ENCODE measurements at regions not wholly inside any gene's neighbourhood (a gene's known extent, or its start where the extent isn't known, plus 50 kb on each side); places are given as distances from the start of the nearest gene placed in this dataset.
"Not testable (repeated sequence)": the region's sequence is repeated elsewhere in the genome, so short reads cannot be mapped to it uniquely, and the experiment has no call there.

- intact Hi-C loops (cut with DNase I) = loop anchor here (5.0 kb wide), 1 partner anchor 119 kb away; no protein-coding TSS in a partner anchor
- peak in 1 of 2 donors; percentile 40 for DNase-seq
- H3K27me3 ChIP-seq (ENCODE audit: insufficient read depth in 3 of 3, low read length in 2 of 3); H3K4me1 ChIP-seq; H3K9me3 ChIP-seq; H3K27ac ChIP-seq; ATAC-seq; H3K36me3 ChIP-seq (ENCODE audit: insufficient read depth in 1 of 2, low read depth in 1 of 2); H3K4me3 ChIP-seq: not testable (repeated sequence)
- WGBS, 3 donors = 59 to 75% (median 67%) methylated on average over 9 to 12 of the region's 12 CpGs
Observed at GRCh38 chr14:105705862-105706700, 179.7 kb downstream of the TMEM121 start.

- not testable (repeated sequence) for DNase-seq; H3K36me3 ChIP-seq (ENCODE audit: insufficient read depth in 1 of 2, low read depth in 1 of 2); H3K4me1 ChIP-seq; H3K4me3 ChIP-seq; ATAC-seq; H3K27ac ChIP-seq; H3K27me3 ChIP-seq (ENCODE audit: insufficient read depth in 3 of 3, low read length in 2 of 3); H3K9me3 ChIP-seq
- 36 to 75% (median 73%) methylated on average over 2 to 5 of the region's 8 CpGs for WGBS, 3 donors
- intact Hi-C loops (cut with DNase I) = loop anchor here (5.0 kb wide), 1 partner anchor 119 kb away; no protein-coding TSS in a partner anchor
Observed at GRCh38 chr14:105706701-105707019, 180.3 kb downstream of the TMEM121 start.

DNA sequence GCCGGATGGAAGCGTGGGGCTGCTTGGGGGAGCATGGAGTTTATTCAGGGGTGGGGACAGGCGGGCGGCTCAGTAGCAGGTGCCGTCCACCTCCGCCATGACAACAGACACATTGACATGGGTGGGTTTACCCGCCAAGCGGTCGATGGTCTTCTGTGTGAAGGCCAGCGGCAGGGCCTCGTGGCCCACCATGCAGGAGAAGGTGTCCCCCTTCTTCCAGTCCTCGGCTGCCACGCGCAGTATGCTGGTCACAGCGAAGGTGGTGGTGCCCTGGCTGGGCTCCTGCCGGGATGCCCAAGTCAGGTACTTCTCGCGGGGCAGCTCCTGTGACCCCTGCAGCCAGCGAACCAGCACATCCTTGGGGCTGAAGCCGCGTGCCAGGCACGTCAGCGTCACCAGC is 180.7 kb downstream of the TMEM121 start:
- H3K27me3 ChIP-seq (ENCODE audit: insufficient read depth in 3 of 3, low read length in 2 of 3); H3K9me3 ChIP-seq; H3K36me3 ChIP-seq (ENCODE audit: insufficient read depth in 1 of 2, low read depth in 1 of 2); ATAC-seq; H3K4me1 ChIP-seq; H3K27ac ChIP-seq; H3K4me3 ChIP-seq: not testable (repeated sequence)
- peak in 1 of 2 donors; percentile 48 for DNase-seq
- intact Hi-C loops (cut with DNase I) = loop anchor here (5.0 kb wide), 1 partner anchor 120 kb away; no protein-coding TSS in a partner anchor
- 91 to 93% (median 92%) methylated on average over 17 to 23 of the region's 23 CpGs for WGBS, 3 donors

GRCh38 chr14:105707723-105708151 is 181.4 kb downstream of the TMEM121 start:
- not testable (repeated sequence) for H3K27ac ChIP-seq; H3K27me3 ChIP-seq (ENCODE audit: insufficient read depth in 3 of 3, low read length in 2 of 3); ATAC-seq; H3K4me1 ChIP-seq; H3K36me3 ChIP-seq (ENCODE audit: insufficient read depth in 1 of 2, low read depth in 1 of 2); H3K9me3 ChIP-seq; H3K4me3 ChIP-seq
- WGBS, 3 donors = 88 to 89% (median 88%) methylated on average over 18 of the region's 18 CpGs
- DNase-seq = peak in 1 of 2 donors; percentile 26
- intact Hi-C loops (cut with DNase I) = loop anchor here (5.0 kb wide), 1 partner anchor 120 kb away; no protein-coding TSS in a partner anchor

GRCh38 chr14:105708251-105709134 is 182.1 kb downstream of the TMEM121 start:
- not testable (repeated sequence) for ATAC-seq, DNase-seq
- intact Hi-C loops (cut with DNase I) = loop anchor here (5.0 kb wide), 1 partner anchor 121 kb away; no protein-coding TSS in a partner anchor

DNA sequence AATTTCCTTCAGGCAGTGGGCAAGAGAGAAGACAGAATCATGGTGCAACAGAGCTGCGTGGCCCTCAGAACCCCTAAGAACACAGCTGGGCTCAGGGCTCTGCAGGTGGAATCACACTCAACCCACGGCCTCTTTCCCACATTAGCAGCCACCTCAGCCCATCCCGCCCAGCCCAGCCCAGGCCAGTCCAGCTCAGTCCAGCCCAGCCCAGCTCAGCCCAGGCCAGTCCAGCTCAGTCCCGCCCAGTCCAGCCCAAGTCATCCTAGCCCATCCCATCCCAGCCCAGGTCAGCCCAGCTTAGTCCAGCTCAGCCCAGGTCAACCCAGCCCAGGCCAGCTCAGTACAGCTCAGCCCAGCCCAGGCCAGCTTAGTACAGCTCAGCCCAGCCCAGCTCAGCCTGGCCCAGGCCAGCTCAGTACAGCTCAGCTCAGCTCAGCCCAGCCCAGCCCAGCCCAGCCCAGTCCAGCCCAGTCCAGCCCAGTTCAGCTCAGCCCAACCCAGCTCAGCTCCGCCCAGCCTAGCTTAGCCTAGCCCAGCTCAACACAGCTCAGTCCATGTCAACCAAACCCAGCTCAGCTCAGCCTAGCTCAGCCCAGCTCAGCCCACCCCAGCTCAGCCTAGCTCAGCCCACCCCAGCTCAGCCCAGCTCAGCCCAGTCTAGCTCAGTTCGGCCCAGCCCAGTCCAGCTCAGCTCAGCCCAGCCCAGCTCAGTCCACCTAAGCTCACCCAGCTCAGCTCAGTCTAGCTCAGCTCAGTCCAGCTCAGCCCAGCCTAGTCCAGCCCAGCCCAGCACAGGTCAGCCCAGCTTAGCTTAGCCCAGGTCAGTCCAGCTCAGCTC is 183.1 kb downstream of the TMEM121 start:
- H3K27ac ChIP-seq = no peak overlapping the region
- DNase-seq = peak in 1 of 2 donors; percentile 32
- peak in 1 of 4 donors; percentile 17 for ATAC-seq
- TF ChIP-seq, protein P1, sequence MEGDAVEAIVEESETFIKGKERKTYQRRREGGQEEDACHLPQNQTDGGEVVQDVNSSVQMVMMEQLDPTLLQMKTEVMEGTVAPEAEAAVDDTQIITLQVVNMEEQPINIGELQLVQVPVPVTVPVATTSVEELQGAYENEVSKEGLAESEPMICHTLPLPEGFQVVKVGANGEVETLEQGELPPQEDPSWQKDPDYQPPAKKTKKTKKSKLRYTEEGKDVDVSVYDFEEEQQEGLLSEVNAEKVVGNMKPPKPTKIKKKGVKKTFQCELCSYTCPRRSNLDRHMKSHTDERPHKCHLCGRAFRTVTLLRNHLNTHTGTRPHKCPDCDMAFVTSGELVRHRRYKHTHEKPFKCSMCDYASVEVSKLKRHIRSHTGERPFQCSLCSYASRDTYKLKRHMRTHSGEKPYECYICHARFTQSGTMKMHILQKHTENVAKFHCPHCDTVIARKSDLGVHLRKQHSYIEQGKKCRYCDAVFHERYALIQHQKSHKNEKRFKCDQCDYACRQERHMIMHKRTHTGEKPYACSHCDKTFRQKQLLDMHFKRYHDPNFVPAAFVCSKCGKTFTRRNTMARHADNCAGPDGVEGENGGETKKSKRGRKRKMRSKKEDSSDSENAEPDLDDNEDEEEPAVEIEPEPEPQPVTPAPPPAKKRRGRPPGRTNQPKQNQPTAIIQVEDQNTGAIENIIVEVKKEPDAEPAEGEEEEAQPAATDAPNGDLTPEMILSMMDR (IDR thresholded peaks at IDR 0.05) = no peak
- WGBS, 3 donors = 72 to 89% (median 77%) methylated on average over 5 to 6 of the region's 6 CpGs
- no peaks in the 10 kb centered on the region for H3K36me3 ChIP-seq (ENCODE audit: insufficient read depth in 1 of 2, low read depth in 1 of 2)
- H3K4me1 ChIP-seq = no peaks in the 10 kb centered on the region
- H3K27me3 ChIP-seq (ENCODE audit: insufficient read depth in 3 of 3, low read length in 2 of 3) = no peaks in the 10 kb centered on the region
- no peak overlapping the region for H3K4me3 ChIP-seq
- intact Hi-C loops (cut with DNase I) = loop anchor here (5.0 kb wide), 1 partner anchor 122 kb away; no protein-coding TSS in a partner anchor
- no peaks in the 10 kb centered on the region for H3K9me3 ChIP-seq

More at GRCh38 chr14:105708251-105709134, 182.1 kb downstream of the TMEM121 start:
- H3K27ac ChIP-seq; H3K9me3 ChIP-seq; H3K27me3 ChIP-seq (ENCODE audit: insufficient read depth in 3 of 3, low read length in 2 of 3); H3K4me1 ChIP-seq; H3K36me3 ChIP-seq (ENCODE audit: insufficient read depth in 1 of 2, low read depth in 1 of 2); H3K4me3 ChIP-seq: not testable (repeated sequence)
- WGBS, 3 donors = 88 to 89% (median 89%) methylated on average over 22 to 24 of the region's 24 CpGs
